ENCODE measurements at regions not wholly inside any gene's neighbourhood (a gene's known extent, or its start where the extent isn't known, plus 50 kb on each side); places are given as distances from the start of the nearest gene placed in this dataset.

DNA sequence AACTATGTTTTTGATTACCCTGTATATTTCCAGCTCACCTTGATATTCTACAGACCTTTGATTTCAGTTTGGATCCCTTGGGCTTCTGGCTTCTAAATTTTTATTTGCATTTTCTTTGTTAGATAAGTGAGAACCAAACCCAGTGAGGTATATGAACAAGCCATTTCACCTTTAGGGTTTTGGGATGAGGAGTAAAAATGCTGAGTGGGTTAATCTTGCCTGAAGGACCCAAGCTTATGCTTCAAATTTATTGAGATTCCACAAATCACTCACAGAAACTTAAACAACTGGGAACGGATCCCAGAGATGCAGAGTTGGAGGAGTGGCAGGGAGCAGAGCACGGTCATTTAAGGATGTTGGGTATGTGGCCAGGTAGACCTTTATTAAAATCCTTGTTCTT lies 263.3 kb upstream of the BMP2 start:
- no peaks in the 10 kb centered on the region for H3K36me3 Mint-ChIP-seq (ENCODE audit: insufficient read depth, unreplicated experiment)
- no peak overlapping the region for H3K27ac Mint-ChIP-seq (ENCODE audit: unreplicated experiment)
- no peaks in the 10 kb centered on the region; the same call in 1 of the 2 replicates for H3K4me1 ChIP-seq
- no peaks in the 10 kb centered on the region for H3K4me1 Mint-ChIP-seq (ENCODE audit: low read depth, unreplicated experiment)
- intact Hi-C loops (cut with micrococcal nuclease; ENCODE audit: unreplicated experiment) = no loop called here
- H3K27me3 Mint-ChIP-seq (ENCODE audit: insufficient read depth, unreplicated experiment) = no peaks in the 10 kb centered on the region
- no peaks in the 10 kb centered on the region for H3K27me3 ChIP-seq (replicated peaks; ENCODE audit: control insufficient read depth, insufficient read depth, low read length)
- DNase-seq = no peak
- peaks cover 1% of the 10 kb centered on the region for H3K9me3 Mint-ChIP-seq (ENCODE audit: unreplicated experiment)
- ChIA-PET POLR2A (no interaction called here), CTCF (no interaction called here)
- no peaks in the 10 kb centered on the region for H3K36me3 ChIP-seq (ENCODE audit: control insufficient read depth, insufficient read depth, low read length)
- H3K4me3 Mint-ChIP-seq (ENCODE audit: unreplicated experiment) = no peak overlapping the region
- TF ChIP-seq, protein P1, sequence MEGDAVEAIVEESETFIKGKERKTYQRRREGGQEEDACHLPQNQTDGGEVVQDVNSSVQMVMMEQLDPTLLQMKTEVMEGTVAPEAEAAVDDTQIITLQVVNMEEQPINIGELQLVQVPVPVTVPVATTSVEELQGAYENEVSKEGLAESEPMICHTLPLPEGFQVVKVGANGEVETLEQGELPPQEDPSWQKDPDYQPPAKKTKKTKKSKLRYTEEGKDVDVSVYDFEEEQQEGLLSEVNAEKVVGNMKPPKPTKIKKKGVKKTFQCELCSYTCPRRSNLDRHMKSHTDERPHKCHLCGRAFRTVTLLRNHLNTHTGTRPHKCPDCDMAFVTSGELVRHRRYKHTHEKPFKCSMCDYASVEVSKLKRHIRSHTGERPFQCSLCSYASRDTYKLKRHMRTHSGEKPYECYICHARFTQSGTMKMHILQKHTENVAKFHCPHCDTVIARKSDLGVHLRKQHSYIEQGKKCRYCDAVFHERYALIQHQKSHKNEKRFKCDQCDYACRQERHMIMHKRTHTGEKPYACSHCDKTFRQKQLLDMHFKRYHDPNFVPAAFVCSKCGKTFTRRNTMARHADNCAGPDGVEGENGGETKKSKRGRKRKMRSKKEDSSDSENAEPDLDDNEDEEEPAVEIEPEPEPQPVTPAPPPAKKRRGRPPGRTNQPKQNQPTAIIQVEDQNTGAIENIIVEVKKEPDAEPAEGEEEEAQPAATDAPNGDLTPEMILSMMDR (IDR thresholded peaks at IDR 0.05; ENCODE audit: insufficient read depth in 1 of 2, low read depth in 1 of 2, low read length in 1 of 2, severe bottlenecking in 1 of 2, unreplicated experiment in 1 of 2) = no peak
- H3K9me3 ChIP-seq = no peaks in the 10 kb centered on the region
- no peak overlapping the region for H3K4me3 ChIP-seq (ENCODE audit: low read depth, low read length)
- no TSS peak for BruUV-seq (replicated peaks)

DNA sequence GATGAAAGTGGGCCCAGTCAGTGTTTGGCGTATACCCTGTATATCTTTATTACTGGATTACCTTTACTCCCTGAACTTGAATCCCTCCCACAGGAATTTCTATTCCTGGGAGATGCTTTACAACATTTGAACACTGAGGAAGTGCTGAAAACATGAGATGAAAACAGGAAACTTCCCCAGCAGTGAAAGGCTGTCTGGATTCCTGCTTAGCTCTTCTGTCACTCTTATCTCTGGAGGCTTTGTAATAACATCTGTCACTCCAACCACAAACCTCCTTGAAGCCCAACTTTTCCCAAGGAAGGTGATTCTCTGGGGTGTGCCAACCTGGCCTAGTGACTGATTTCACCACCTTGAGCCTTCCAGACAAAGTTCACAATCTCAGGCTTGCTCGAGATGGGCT lies 264.5 kb upstream of the BMP2 start:
- H3K4me1 ChIP-seq = no peaks in the 10 kb centered on the region; the same call in 1 of the 2 replicates
- H3K27me3 Mint-ChIP-seq (ENCODE audit: insufficient read depth, unreplicated experiment) = no peaks in the 10 kb centered on the region
- intact Hi-C loops (cut with micrococcal nuclease; ENCODE audit: unreplicated experiment) = no loop called here
- no TSS peak for BruUV-seq (replicated peaks)
- H3K4me3 Mint-ChIP-seq (ENCODE audit: unreplicated experiment) = no peak overlapping the region
- ChIA-PET CTCF (no interaction called here), POLR2A (no interaction called here)
- H3K27ac Mint-ChIP-seq (ENCODE audit: unreplicated experiment) = no peak overlapping the region
- no peaks in the 10 kb centered on the region for H3K9me3 ChIP-seq
- H3K9me3 Mint-ChIP-seq (ENCODE audit: unreplicated experiment) = no peaks in the 10 kb centered on the region
- H3K27me3 ChIP-seq (replicated peaks; ENCODE audit: control insufficient read depth, insufficient read depth, low read length) = no peaks in the 10 kb centered on the region
- H3K4me3 ChIP-seq (ENCODE audit: low read depth, low read length) = no peak overlapping the region
- TF ChIP-seq, protein P1 (IDR thresholded peaks at IDR 0.05; ENCODE audit: insufficient read depth in 1 of 2, low read depth in 1 of 2, low read length in 1 of 2, severe bottlenecking in 1 of 2, unreplicated experiment in 1 of 2) = no peak
- no peaks in the 10 kb centered on the region for H3K4me1 Mint-ChIP-seq (ENCODE audit: low read depth, unreplicated experiment)
- H3K36me3 ChIP-seq (ENCODE audit: control insufficient read depth, insufficient read depth, low read length) = no peaks in the 10 kb centered on the region
- DNase-seq = no peak
- H3K36me3 Mint-ChIP-seq (ENCODE audit: insufficient read depth, unreplicated experiment) = no peaks in the 10 kb centered on the region

DNA sequence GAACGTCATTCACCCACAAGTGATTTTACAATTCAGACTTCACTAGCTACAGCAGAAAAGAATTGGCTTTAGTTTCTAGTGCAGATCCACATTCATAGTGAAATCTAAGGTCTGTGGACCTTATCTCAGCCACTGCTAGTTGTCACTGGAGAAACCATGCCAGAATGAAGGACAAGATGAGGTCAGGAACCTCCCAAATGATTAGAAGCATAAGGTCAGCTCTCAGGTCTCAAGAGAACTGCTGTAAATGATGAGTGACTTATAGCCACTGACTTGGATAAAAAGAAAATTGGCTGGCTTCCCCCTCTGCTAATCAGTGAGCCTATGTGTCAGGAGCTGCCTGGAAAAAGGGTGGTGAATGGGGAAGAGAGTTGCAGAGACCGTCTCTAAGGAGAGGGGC lies 265.3 kb upstream of the BMP2 start:
- BruUV-seq (replicated peaks) = no TSS peak
- Histone ChIP-seq H3K9me3 (no peaks in the 10 kb centered on the region), H3K4me1 (no peaks in the 10 kb centered on the region; the same call in 1 of the 2 replicates), H3K4me3 (ENCODE audit: low read depth, low read length) (no peak overlapping the region), H3K36me3 (ENCODE audit: control insufficient read depth, insufficient read depth, low read length) (no peaks in the 10 kb centered on the region), H3K27me3 (replicated peaks; ENCODE audit: control insufficient read depth, insufficient read depth, low read length) (no peaks in the 10 kb centered on the region)
- TF ChIP-seq, protein P1 (IDR thresholded peaks at IDR 0.05; ENCODE audit: insufficient read depth in 1 of 2, low read depth in 1 of 2, low read length in 1 of 2, severe bottlenecking in 1 of 2, unreplicated experiment in 1 of 2) = no peak
- no peak for DNase-seq
- POLR2A ChIA-PET = no interaction called here
- H3K4me1 Mint-ChIP-seq (ENCODE audit: low read depth, unreplicated experiment) = no peaks in the 10 kb centered on the region
- H3K4me3 Mint-ChIP-seq (ENCODE audit: unreplicated experiment) = no peak overlapping the region
- H3K27ac Mint-ChIP-seq (ENCODE audit: unreplicated experiment) = no peak overlapping the region
- no peaks in the 10 kb centered on the region for H3K9me3 Mint-ChIP-seq (ENCODE audit: unreplicated experiment)
- H3K27me3 Mint-ChIP-seq (ENCODE audit: insufficient read depth, unreplicated experiment) = no peaks in the 10 kb centered on the region
- no peaks in the 10 kb centered on the region for H3K36me3 Mint-ChIP-seq (ENCODE audit: insufficient read depth, unreplicated experiment)
- intact Hi-C loops (cut with micrococcal nuclease; ENCODE audit: unreplicated experiment) = no loop called here
- CTCF ChIA-PET = no interaction called here
